ENCODE measurements at regions not wholly inside any gene's neighbourhood (a gene's known extent, or its start where the extent isn't known, plus 50 kb on each side); places are given as distances from the start of the nearest gene placed in this dataset.

DNA sequence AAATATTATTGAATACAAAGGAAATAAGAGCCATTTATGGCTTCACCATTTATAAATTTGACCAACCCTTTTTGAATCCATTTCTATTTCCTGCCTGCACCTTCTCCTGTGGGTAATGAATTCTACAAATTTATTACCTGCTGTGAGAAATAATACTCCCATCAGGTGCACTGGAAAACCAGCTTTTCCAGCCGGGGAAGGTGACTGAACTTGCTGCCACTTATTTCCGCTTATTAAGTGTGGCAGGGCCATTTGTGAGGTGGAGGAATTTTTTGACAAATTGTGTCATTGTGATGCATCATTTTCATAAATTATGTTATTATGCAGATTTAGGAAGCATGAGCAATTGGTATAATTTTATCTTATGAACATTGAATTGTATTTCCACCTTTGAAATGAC lies 151.1 kb downstream of the SQOR start:
- H3K79me1 ChIP-seq (ENCODE audit: insufficient read depth, low read depth, low read length, poor library complexity, severe bottlenecking), result no peaks in the 10 kb centered on the region
- no peak overlapping the region for H3T11ph ChIP-seq (ENCODE audit: low read length)
- H2BK120ac ChIP-seq (ENCODE audit: low read depth, low read length, poor library complexity, severe bottlenecking), result no peak overlapping the region
- no peak overlapping the region for H4K5ac ChIP-seq (ENCODE audit: insufficient read length, low read depth, low read length)
- no peak overlapping the region for H2AFZ ChIP-seq (ENCODE audit: low read length)
- H3K36me3 Mint-ChIP-seq (ENCODE audit: insufficient read depth in 1 of 3, low read depth in 3 of 3), result no peaks in the 10 kb centered on the region; a peak in 1 of 7 replicates
- no peaks in the 10 kb centered on the region for H4K20me1 ChIP-seq (ENCODE audit: control insufficient read depth, insufficient read depth, insufficient read length)
- H3K27ac ChIP-seq (ENCODE audit: insufficient read length, low read depth, low read length), result no peak overlapping the region
- H3K27me3 Mint-ChIP-seq (ENCODE audit: low read depth), result no peaks in the 10 kb centered on the region
- H3K56ac ChIP-seq (ENCODE audit: insufficient read length, low read depth, low read length), result no peak overlapping the region
- TF ChIP-seq, protein P1, sequence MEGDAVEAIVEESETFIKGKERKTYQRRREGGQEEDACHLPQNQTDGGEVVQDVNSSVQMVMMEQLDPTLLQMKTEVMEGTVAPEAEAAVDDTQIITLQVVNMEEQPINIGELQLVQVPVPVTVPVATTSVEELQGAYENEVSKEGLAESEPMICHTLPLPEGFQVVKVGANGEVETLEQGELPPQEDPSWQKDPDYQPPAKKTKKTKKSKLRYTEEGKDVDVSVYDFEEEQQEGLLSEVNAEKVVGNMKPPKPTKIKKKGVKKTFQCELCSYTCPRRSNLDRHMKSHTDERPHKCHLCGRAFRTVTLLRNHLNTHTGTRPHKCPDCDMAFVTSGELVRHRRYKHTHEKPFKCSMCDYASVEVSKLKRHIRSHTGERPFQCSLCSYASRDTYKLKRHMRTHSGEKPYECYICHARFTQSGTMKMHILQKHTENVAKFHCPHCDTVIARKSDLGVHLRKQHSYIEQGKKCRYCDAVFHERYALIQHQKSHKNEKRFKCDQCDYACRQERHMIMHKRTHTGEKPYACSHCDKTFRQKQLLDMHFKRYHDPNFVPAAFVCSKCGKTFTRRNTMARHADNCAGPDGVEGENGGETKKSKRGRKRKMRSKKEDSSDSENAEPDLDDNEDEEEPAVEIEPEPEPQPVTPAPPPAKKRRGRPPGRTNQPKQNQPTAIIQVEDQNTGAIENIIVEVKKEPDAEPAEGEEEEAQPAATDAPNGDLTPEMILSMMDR (conservative IDR thresholded peaks at IDR 0.05), result no peak
- no peak overlapping the region for H4K8ac ChIP-seq (replicated peaks; ENCODE audit: insufficient read length, low read depth, low read length)
- no peak overlapping the region for H4K91ac ChIP-seq (ENCODE audit: insufficient read length, low read depth, low read length)
- no peak overlapping the region for H3K9ac ChIP-seq (ENCODE audit: extremely low read depth, insufficient read length, low read length)
- H3K14ac ChIP-seq (ENCODE audit: insufficient read depth, low read length), result no peak overlapping the region
- no peak overlapping the region for H3K18ac ChIP-seq (ENCODE audit: insufficient read length, low read depth, low read length)
- no peak for DNase-seq
- no peak overlapping the region for H2BK20ac ChIP-seq (ENCODE audit: low read depth, low read length, poor library complexity, severe bottlenecking)
- no peak overlapping the region for H2BK5ac ChIP-seq (ENCODE audit: insufficient read length, low read length)
- H3K23me2 ChIP-seq (ENCODE audit: insufficient read length, low read depth, low read length, poor library complexity, severe bottlenecking), result no peaks in the 10 kb centered on the region
- H2BK15ac ChIP-seq (ENCODE audit: low read depth, low read length), result no peak overlapping the region
- no peaks in the 10 kb centered on the region; the same call in 1 of the 2 replicates for H3K4me1 ChIP-seq (ENCODE audit: insufficient read depth, low read length)
- H3K27ac Mint-ChIP-seq, result no peak overlapping the region
- no peaks in the 10 kb centered on the region for H3K9me3 ChIP-seq (ENCODE audit: control insufficient read depth, low read depth, low read length)
- H3K23ac ChIP-seq (ENCODE audit: insufficient read length, low read depth, low read length), result no peak overlapping the region
- H3K79me2 ChIP-seq (ENCODE audit: insufficient read depth, low read length), result no peaks in the 10 kb centered on the region
- H3K4me1 Mint-ChIP-seq, result peaks cover 13 to 18% of the 10 kb centered on the region in 2 experiments
- no peak overlapping the region for H3K4me2 ChIP-seq (ENCODE audit: insufficient read depth, insufficient read length, low read length)
- no CpG with 5 or more reads among the region's 2 CpGs for WGBS (ENCODE audit: extremely low coverage, insufficient read length, low lambda C conversion rate)
- H2AK5ac ChIP-seq (ENCODE audit: insufficient read length, low read length), result no peak overlapping the region
- no peak overlapping the region for H3K4me3 Mint-ChIP-seq
- H2BK12ac ChIP-seq (ENCODE audit: insufficient read length, low read depth, low read length), result no peak overlapping the region
- no peak overlapping the region for H3K4ac ChIP-seq (ENCODE audit: low read depth, low read length)
- no peaks in the 10 kb centered on the region for H3K27me3 ChIP-seq (ENCODE audit: insufficient read depth, low read length)
- H3K9me3 Mint-ChIP-seq, result no peaks in the 10 kb centered on the region

Measured in H9 (cell line).